ENCODE measurements at regions not wholly inside any gene's neighbourhood (a gene's known extent, or its start where the extent isn't known, plus 50 kb on each side); places are given as distances from the start of the nearest gene placed in this dataset.

DNA sequence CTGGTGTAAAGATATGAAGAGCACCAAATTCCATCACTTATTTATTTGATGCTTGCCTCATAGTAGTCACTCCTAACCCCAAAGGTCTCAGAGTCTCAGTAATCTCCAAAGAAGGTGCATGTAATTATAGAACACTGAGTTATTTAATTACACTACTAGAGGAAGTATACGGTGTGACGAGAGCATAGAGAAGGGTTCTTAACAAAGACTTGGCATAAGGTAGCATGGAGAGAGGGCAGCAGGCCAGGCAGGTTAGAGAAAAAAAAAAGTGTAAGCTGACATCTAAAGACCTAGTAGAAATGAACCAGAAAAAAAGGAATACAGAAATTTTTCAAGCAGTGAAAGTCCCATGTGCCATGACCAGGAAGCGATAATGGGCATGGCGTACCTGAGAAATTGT, 213.3 kb upstream of the TGFBR2 start:
- no peaks in the 10 kb centered on the region for H3K4me1 ChIP-seq (ENCODE audit: control insufficient read depth in 1 of 2, insufficient read depth in 2 of 2, low read length in 2 of 2)
- Mint-ChIP-seq H3K27me3 (ENCODE audit: low read depth in 3 of 3) (peaks cover 0 to 2% (median 0%) of the 10 kb centered on the region in 3 donors), H3K4me3 (no peak overlapping the region), H3K9me3 (peaks cover 0 to 21% (median 10%) of the 10 kb centered on the region in 7 donors), H3K36me3 (no peaks in the 10 kb centered on the region), H3K4me1 (no peaks in the 10 kb centered on the region), H3K27ac (no peak overlapping the region)
- WGBS (ENCODE audit: insufficient coverage), result 100% methylated on average over 2 of the region's 4 CpGs
- DNase-seq, result no peak
- no peaks in the 10 kb centered on the region for H3K9me3 ChIP-seq (replicated peaks in 1 of 2; ENCODE audit: control insufficient read depth in 1 of 2, insufficient read depth in 1 of 2, low read length in 2 of 2)
- TF ChIP-seq, protein P1, sequence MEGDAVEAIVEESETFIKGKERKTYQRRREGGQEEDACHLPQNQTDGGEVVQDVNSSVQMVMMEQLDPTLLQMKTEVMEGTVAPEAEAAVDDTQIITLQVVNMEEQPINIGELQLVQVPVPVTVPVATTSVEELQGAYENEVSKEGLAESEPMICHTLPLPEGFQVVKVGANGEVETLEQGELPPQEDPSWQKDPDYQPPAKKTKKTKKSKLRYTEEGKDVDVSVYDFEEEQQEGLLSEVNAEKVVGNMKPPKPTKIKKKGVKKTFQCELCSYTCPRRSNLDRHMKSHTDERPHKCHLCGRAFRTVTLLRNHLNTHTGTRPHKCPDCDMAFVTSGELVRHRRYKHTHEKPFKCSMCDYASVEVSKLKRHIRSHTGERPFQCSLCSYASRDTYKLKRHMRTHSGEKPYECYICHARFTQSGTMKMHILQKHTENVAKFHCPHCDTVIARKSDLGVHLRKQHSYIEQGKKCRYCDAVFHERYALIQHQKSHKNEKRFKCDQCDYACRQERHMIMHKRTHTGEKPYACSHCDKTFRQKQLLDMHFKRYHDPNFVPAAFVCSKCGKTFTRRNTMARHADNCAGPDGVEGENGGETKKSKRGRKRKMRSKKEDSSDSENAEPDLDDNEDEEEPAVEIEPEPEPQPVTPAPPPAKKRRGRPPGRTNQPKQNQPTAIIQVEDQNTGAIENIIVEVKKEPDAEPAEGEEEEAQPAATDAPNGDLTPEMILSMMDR (IDR thresholded peaks at IDR 0.05), result no peak
- no peak overlapping the region for H2AFZ ChIP-seq (ENCODE audit: insufficient read depth, low read depth, low read length, poor library complexity, severe bottlenecking)
- no peak overlapping the region for H3K4me2 ChIP-seq (replicated peaks; ENCODE audit: extremely low read depth, low read length, poor library complexity, severe bottlenecking)
- intact Hi-C loops (cut with micrococcal nuclease), result no loop called here
- H3K27me3 ChIP-seq (ENCODE audit: control insufficient read depth in 2 of 2, insufficient read depth in 2 of 2, low read length in 2 of 2), result no peaks in the 10 kb centered on the region
- no peak overlapping the region for H3K4me3 ChIP-seq (replicated peaks in 1 of 3; ENCODE audit: low read depth in 2 of 3, low read length in 3 of 3)
- no peaks in the 10 kb centered on the region for H4K20me1 ChIP-seq (ENCODE audit: insufficient read depth, low read length)
- no peaks in the 10 kb centered on the region for H3K79me2 ChIP-seq (ENCODE audit: insufficient read depth, low read length)
- no peak overlapping the region for H3K9ac ChIP-seq (ENCODE audit: insufficient read depth, low read length, poor library complexity, severe bottlenecking)
- H3K36me3 ChIP-seq (replicated peaks in 1 of 2; ENCODE audit: control insufficient read depth in 1 of 2, insufficient read depth in 2 of 2, low read length in 2 of 2), result no peaks in the 10 kb centered on the region
- H3K27ac ChIP-seq (ENCODE audit: low read depth in 1 of 2, low read length in 2 of 2), result no peak overlapping the region

GRCh38 chr3:30397030-30397429, 209.4 kb upstream of the TGFBR2 start:
- no peak for DNase-seq
- Mint-ChIP-seq H3K9me3 (peaks cover 0 to 10% (median 5%) of the 10 kb centered on the region in 7 donors), H3K27ac (no peak overlapping the region), H3K27me3 (ENCODE audit: low read depth in 3 of 3) (peaks cover 0 to 2% (median 1%) of the 10 kb centered on the region in 3 donors), H3K4me1 (no peaks in the 10 kb centered on the region), H3K36me3 (no peaks in the 10 kb centered on the region), H3K4me3 (no peak overlapping the region)
- Histone ChIP-seq H3K4me1 (ENCODE audit: control insufficient read depth in 1 of 2, insufficient read depth in 2 of 2, low read length in 2 of 2) (no peaks in the 10 kb centered on the region), H3K9ac (ENCODE audit: insufficient read depth, low read length, poor library complexity, severe bottlenecking) (no peak overlapping the region), H4K20me1 (ENCODE audit: insufficient read depth, low read length) (no peaks in the 10 kb centered on the region), H3K27me3 (ENCODE audit: control insufficient read depth in 2 of 2, insufficient read depth in 2 of 2, low read length in 2 of 2) (no peaks in the 10 kb centered on the region), H3K9me3 (replicated peaks in 1 of 2; ENCODE audit: control insufficient read depth in 1 of 2, insufficient read depth in 1 of 2, low read length in 2 of 2) (no peaks in the 10 kb centered on the region), H3K36me3 (replicated peaks in 1 of 2; ENCODE audit: control insufficient read depth in 1 of 2, insufficient read depth in 2 of 2, low read length in 2 of 2) (no peaks in the 10 kb centered on the region), H3K27ac (ENCODE audit: low read depth in 1 of 2, low read length in 2 of 2) (no peak overlapping the region), H3K4me2 (replicated peaks; ENCODE audit: extremely low read depth, low read length, poor library complexity, severe bottlenecking) (no peak overlapping the region), H2AFZ (ENCODE audit: insufficient read depth, low read depth, low read length, poor library complexity, severe bottlenecking) (no peak overlapping the region), H3K79me2 (ENCODE audit: insufficient read depth, low read length) (no peaks in the 10 kb centered on the region), H3K4me3 (replicated peaks in 1 of 3; ENCODE audit: low read depth in 2 of 3, low read length in 3 of 3) (no peak overlapping the region)
- no CpG with 5 or more reads among the region's 1 CpG for WGBS (ENCODE audit: insufficient coverage)
- TF ChIP-seq, protein P1 (IDR thresholded peaks at IDR 0.05), result no peak
- intact Hi-C loops (cut with micrococcal nuclease), result no loop called here

Measured in CD14-positive monocyte (primary cell).